ENCODE measurements at regions not wholly inside any gene's neighbourhood (a gene's known extent, or its start where the extent isn't known, plus 50 kb on each side); places are given as distances from the start of the nearest gene placed in this dataset.

DNA sequence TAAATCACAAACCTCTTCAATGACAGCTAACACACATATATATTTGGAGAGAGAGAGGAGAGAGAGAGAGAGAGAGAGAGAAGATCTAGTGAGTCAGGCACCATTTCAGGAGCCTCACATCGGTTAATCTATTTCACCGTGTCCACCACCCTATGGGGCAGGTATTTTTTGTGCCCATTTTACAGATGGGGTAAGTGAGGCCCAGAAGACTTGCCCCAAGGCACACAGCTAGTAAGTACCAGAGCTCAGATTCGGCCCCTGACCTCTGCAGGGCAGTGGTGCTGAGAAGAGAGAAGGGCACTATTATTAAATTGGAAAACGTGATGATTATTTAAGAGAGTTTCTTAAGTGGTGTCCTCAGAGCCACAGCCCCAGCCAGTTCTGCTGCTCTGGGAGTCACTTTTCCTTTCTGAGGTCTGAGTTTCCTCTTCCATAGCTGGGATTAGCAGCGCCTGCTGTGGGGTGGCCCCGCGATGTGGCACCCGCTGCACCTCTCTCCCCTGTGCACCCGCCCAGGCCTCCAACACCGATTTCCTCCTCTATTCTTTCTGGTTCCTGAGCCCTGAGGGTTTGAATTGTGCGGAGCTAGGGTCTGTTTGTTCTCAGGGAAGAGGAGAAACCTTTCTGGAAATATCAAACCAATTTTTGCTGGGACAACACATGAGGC lies 303.9 kb downstream of the IRF8 start:
- Mint-ChIP-seq H3K27me3 (peaks cover 27 to 54% of the 10 kb centered on the region in 2 donors), H3K36me3 (no peaks in the 10 kb centered on the region), H3K27ac (peak overlapping the region; percentile 14), H3K4me3 (no peak overlapping the region), H3K9me3 (no peaks in the 10 kb centered on the region), H3K4me1 (no peaks in the 10 kb centered on the region)
- ATAC-seq (replicated peaks) (no peak), DNase-seq (no peak)

DNA sequence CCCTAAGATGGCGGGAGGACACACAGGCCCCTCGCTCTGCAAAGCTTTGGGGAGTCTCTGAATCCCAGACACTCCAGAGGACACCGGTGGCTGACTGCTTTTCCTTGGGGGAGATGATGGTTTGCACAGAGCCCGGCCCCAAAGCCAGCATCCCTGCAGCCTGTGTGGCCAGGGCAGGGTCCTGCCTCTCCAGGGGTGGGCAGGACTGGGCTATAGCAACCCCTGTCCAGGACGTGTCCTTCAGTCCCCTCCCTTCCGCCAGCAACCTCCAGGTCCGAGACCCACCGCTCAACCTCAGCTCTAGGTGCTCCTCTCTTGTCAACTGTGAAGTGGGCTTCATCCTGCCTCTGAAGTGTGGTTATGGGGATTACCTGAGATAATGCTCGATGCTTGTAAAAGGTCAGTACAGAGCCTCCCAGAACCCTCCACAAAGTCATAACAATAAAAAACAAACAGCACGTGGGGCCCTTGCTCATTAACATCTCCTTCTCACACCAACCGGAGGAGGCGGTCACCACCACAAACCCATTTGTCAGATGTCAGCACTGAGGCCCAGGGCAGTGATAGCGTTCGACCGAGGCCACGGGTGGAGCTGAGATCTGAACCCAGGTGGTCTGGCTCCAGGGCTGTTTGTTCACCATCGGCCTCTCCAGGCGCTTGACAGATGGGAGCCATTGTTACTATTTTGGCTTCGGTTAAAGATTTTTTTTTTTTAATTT lies 304.8 kb downstream of the IRF8 start:
- H3K27me3 Mint-ChIP-seq = peaks cover 22 to 45% of the 10 kb centered on the region in 2 donors
- no peaks in the 10 kb centered on the region for H3K4me1 Mint-ChIP-seq
- H3K9me3 Mint-ChIP-seq = no peaks in the 10 kb centered on the region
- no peak overlapping the region for H3K27ac Mint-ChIP-seq
- ATAC-seq (replicated peaks) (no peak), DNase-seq (no peak)
- no peaks in the 10 kb centered on the region for H3K36me3 Mint-ChIP-seq
- H3K4me3 Mint-ChIP-seq = no peak overlapping the region

GRCh38 chr16:86205521-86206245 lies 304.6 kb upstream of the FOXF1 start:
- Mint-ChIP-seq H3K4me3 (no peak overlapping the region), H3K4me1 (peaks cover 0 to 3% of the 10 kb centered on the region in 2 donors), H3K27ac (no peak overlapping the region), H3K9me3 (no peaks in the 10 kb centered on the region), H3K36me3 (no peaks in the 10 kb centered on the region), H3K27me3 (peaks cover 11 to 28% of the 10 kb centered on the region in 2 donors)
- no peak for DNase-seq
- ATAC-seq (replicated peaks) = no peak

DNA sequence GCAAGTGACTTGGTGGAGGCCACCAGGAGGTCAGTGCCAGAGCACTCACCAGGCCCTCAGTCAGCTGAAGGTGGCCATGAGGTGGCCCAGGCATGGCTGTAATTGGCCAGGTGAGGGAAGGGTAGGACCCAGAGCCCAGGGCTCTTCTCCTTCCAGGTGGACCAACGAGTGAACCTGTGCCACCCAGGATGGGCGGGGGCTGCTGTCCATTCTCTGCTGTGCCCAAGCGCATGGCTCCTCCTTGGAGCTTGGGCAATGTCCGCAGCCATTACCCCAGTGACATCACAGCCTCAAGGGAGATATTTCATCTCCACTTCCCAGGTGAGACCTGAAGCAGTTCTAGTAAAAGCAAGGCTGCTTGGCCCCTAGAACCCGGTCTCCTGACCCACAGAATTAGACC lies 303.0 kb upstream of the FOXF1 start:
- DNase-seq (no peak), ATAC-seq (replicated peaks) (no peak)
- Mint-ChIP-seq H3K27me3 (peaks cover 4 to 17% of the 10 kb centered on the region in 2 donors), H3K27ac (no peak overlapping the region), H3K4me3 (no peak overlapping the region), H3K4me1 (peaks cover 1 to 4% of the 10 kb centered on the region in 2 donors), H3K9me3 (peaks cover 3 to 5% of the 10 kb centered on the region in 2 donors), H3K36me3 (no peaks in the 10 kb centered on the region)

- Mint-ChIP-seq H3K4me3 (no peak overlapping the region), H3K27me3 (no peaks in the 10 kb centered on the region), H3K36me3 (peaks cover 0 to 7% of the 10 kb centered on the region in 2 donors), H3K27ac (no peak overlapping the region), H3K4me1 (peaks cover 20 to 21% of the 10 kb centered on the region in 2 donors), H3K9me3 (peaks cover 10 to 13% of the 10 kb centered on the region in 2 donors)
- DNase-seq (no peak), ATAC-seq (replicated peaks) (no peak)
Observed at GRCh38 chr16:86209202-86209601, 301.1 kb upstream of the FOXF1 start.

GRCh38 chr16:86210403-86211193 lies 299.7 kb upstream of the FOXF1 start:
- Mint-ChIP-seq H3K27me3 (no peaks in the 10 kb centered on the region), H3K36me3 (peaks cover 0 to 7% of the 10 kb centered on the region in 2 donors), H3K9me3 (peaks cover 10 to 13% of the 10 kb centered on the region in 2 donors), H3K27ac (no peak overlapping the region), H3K4me1 (peaks cover 23 to 31% of the 10 kb centered on the region in 2 donors), H3K4me3 (no peak overlapping the region)
- no peak for DNase-seq
- ATAC-seq (replicated peaks) = no peak

DNA sequence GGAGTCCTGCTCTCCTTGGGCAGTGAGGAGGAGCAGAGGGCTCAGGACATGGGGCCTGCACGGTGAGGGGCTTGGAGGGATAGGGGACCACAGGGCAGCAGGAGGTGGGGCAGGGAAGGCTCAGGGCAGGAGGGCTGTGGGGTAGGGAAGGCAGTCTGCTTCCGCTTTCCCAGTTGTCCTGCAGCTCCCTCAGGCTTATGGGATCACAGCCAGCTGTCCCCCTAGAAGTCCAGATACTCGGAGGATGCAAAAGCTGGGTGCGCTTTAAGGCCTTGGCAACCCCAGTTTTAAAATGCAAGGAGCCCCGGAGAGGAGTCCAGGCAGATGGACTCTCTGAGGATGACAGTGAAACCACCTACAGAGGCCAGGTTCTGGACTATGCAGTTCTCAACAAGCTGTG lies 299.1 kb upstream of the FOXF1 start:
- Mint-ChIP-seq H3K4me1 (peaks cover 24 to 31% of the 10 kb centered on the region in 2 donors), H3K27me3 (peaks cover 0 to under 1% of the 10 kb centered on the region in 2 donors), H3K9me3 (peaks cover 10 to 13% of the 10 kb centered on the region in 2 donors), H3K36me3 (peaks cover 0 to 7% of the 10 kb centered on the region in 2 donors), H3K4me3 (no peak overlapping the region), H3K27ac (no peak overlapping the region)
- no peak for DNase-seq
- ATAC-seq (replicated peaks) = no peak

GRCh38 chr16:86211800-86212199 lies 298.5 kb upstream of the FOXF1 start:
- Mint-ChIP-seq H3K36me3 (peaks cover 0 to 7% of the 10 kb centered on the region in 2 donors), H3K27ac (peak overlapping the region; percentile 20), H3K9me3 (peaks cover 10 to 13% of the 10 kb centered on the region in 2 donors), H3K27me3 (peaks cover 0 to 5% of the 10 kb centered on the region in 2 donors), H3K4me1 (peaks cover 24 to 31% of the 10 kb centered on the region in 2 donors), H3K4me3 (no peak overlapping the region)
- DNase-seq (no peak), ATAC-seq (replicated peaks) (no peak)

DNA sequence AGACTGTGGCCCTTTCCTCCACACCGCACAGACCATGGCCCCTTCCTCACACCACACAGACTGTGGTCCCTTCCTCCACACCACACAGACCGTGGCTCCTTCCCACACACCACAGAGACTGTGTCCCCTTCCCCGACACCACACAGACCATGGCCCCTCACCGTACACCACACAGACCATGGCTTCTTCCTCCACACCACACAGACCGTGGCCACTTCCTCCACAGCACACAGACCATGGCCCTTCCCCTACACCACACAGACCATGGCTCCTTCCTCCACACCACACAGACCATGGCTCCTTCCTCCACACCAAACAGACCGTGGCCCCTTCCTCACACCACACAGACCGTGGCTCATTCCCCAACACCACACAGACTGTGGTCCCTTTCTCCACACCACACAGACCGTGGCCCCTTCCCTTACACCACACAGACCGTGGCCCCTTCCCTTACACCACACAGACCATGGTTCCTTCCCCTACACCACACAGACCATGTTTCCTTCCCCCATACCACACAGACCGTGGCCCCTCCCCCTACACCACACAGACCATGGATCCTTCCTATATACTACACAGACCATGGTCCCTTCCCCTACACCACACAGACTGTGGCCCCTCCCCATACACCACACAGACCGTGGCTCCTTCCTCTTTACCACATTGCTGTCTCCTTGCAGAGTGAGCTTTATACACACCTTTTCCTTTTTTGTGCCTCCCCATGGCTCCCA lies 297.5 kb upstream of the FOXF1 start:
- H3K4me3 Mint-ChIP-seq = peak overlapping the region; percentile 10 to 27
- H3K9me3 Mint-ChIP-seq = peaks cover 10 to 13% of the 10 kb centered on the region in 2 donors
- peaks cover 0 to 7% of the 10 kb centered on the region in 2 donors for H3K36me3 Mint-ChIP-seq
- ATAC-seq (replicated peaks) (peak; percentile 79), DNase-seq (no peak)
- H3K4me1 Mint-ChIP-seq = peaks cover 24 to 31% of the 10 kb centered on the region in 2 donors
- H3K27me3 Mint-ChIP-seq = peaks cover 0 to 5% of the 10 kb centered on the region in 2 donors
- peak overlapping the region; percentile 90 for H3K27ac Mint-ChIP-seq

- H3K4me1 Mint-ChIP-seq = peaks cover 24 to 31% of the 10 kb centered on the region in 2 donors
- peak; percentile 69 to 71 for ATAC-seq (replicated peaks)
Observed at GRCh38 chr16:86213437-86214205, 296.7 kb upstream of the FOXF1 start.

DNA sequence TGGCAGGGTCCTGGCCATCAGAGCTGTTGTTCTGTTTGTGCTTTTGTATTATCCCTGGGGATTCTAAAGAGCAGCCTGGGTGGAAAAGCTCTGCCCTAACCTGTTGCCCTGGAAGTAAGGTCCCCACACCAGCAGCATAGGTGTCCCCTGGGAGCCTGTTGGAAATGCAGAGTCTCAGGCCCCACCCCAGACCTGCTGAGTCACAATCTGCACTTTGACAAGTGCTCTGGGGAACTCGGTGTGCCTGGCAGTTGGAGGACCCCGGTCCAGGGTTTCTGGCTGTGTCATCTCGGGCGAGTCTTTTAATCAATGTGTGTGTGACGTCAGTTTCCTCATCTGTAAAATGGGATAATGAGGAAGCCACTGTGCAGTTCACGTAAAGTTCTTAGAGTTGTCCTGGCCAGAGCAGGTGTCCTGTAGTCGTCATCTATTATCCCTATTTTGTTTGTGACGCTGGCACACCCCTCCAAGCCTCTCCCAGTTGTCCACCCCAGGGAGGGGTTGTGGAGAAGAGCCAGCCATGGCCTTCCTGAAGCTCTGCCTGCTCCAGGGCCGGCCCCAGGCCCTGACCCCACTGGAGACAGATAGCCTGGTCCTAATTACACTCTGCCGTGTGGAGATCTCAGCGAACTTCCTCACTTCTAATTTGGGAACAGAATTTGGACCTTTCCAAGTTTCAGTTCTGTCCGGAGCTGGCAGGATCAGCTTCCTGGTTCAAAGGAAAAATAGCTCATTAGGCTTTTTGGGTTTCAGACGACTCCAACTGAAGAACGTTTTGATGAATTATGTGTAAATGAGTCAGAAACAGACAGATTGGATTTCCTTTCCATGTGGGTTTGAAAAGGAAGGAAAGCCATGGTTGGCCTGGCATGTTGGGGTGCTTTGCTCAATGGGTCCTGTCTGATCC lies 295.7 kb upstream of the FOXF1 start:
- H3K4me1 Mint-ChIP-seq = peaks cover 22 to 31% of the 10 kb centered on the region in 2 donors
- peaks cover 1 to 5% of the 10 kb centered on the region in 2 donors for H3K27me3 Mint-ChIP-seq
- H3K9me3 Mint-ChIP-seq = peaks cover 10 to 13% of the 10 kb centered on the region in 2 donors
- H3K27ac Mint-ChIP-seq = no peak overlapping the region
- no peak for ATAC-seq (replicated peaks)
- H3K36me3 Mint-ChIP-seq = peaks cover 0 to 7% of the 10 kb centered on the region in 2 donors
- DNase-seq = no peak
- H3K4me3 Mint-ChIP-seq = no peak overlapping the region

More at GRCh38 chr16:86213437-86214205, 296.7 kb upstream of the FOXF1 start:
- H3K36me3 Mint-ChIP-seq = peaks cover 0 to 7% of the 10 kb centered on the region in 2 donors
- peaks cover 0 to 5% of the 10 kb centered on the region in 2 donors for H3K27me3 Mint-ChIP-seq
- no peak for DNase-seq
- H3K4me3 Mint-ChIP-seq = no peak overlapping the region
- peak overlapping the region; percentile 15 for H3K27ac Mint-ChIP-seq
- H3K9me3 Mint-ChIP-seq = peaks cover 10 to 13% of the 10 kb centered on the region in 2 donors

Measured in stimulated activated naive B cell treated with anti-CD40 and anti-IgM and Interleukin-4, amounts not matched to agents 10 μg/mL and 1 μg/mL and 100 μg/mL, for 72 hours (primary cell).